ENCODE measurements at regions not wholly inside any gene's neighbourhood (a gene's known extent, or its start where the extent isn't known, plus 50 kb on each side); places are given as distances from the start of the nearest gene placed in this dataset.

- no peaks in the 10 kb centered on the region for H3K4me1 ChIP-seq
- no peaks in the 10 kb centered on the region for H3K27me3 ChIP-seq
- H3K27ac ChIP-seq, result no peak overlapping the region
- DNase-seq, result no peak
- H3K9me3 ChIP-seq, result no peaks in the 10 kb centered on the region
- TF ChIP-seq POLR2A (IDR thresholded peaks at IDR 0.05) (no peak), CTCF (IDR thresholded peaks at IDR 0.05) (no peak)
- no peaks in the 10 kb centered on the region for H3K36me3 ChIP-seq
- no peak overlapping the region for H3K4me3 ChIP-seq
Measured at GRCh38 chr3:112746675-112747280, 99.9 kb downstream of the CD200R1L start.

DNA sequence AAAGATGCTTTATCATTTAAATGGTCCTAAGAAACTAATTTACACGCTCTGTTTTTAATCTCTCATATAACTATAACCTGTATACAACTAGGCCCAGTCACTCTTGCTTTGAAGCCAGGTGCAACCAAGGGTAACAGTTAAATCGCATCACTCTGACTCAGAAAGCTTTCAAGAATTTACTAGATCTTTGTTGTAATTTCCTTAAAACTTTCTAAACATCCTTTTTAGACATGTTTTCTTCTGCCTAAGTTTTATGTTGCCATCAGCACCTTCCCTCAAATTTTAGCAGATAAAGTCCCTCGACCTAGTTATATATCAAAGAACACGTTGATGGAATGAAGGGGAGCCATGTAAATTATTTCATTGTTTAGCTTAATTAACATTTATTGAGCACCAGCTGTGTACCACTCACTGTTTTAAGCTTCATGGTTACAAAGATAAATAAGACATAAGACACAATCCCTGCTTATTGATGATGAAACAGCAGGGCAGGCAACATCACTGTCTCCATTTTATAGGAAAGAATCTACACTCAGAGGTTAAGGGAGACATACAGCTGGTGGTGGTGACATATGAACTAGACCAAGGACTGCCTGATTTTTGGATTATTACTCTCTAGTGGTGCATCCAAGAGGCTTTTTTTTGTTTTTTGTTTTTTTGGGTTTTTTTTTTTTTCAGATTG lies 101.0 kb downstream of the CD200R1L start:
- Histone ChIP-seq H3K9me3 (no peaks in the 10 kb centered on the region), H3K4me1 (no peaks in the 10 kb centered on the region), H3K27me3 (no peaks in the 10 kb centered on the region), H3K4me3 (no peak overlapping the region), H3K36me3 (no peaks in the 10 kb centered on the region), H3K27ac (no peak overlapping the region)
- no peak for DNase-seq
- TF ChIP-seq POLR2A (IDR thresholded peaks at IDR 0.05) (no peak), CTCF (IDR thresholded peaks at IDR 0.05) (no peak)

- DNase-seq, result no peak
- H3K27ac ChIP-seq, result no peak overlapping the region
- TF ChIP-seq POLR2A (IDR thresholded peaks at IDR 0.05) (no peak), CTCF (IDR thresholded peaks at IDR 0.05) (no peak)
Measured at GRCh38 chr3:112744825-112745566, 101.7 kb downstream of the CD200R1L start.

GRCh38 chr3:112744106-112744505 lies 102.6 kb downstream of the CD200R1L start:
- no peaks in the 10 kb centered on the region for H3K36me3 ChIP-seq
- no peaks in the 10 kb centered on the region for H3K9me3 ChIP-seq
- no peak for TF ChIP-seq CTCF (IDR thresholded peaks at IDR 0.05)
- TF ChIP-seq POLR2A (IDR thresholded peaks at IDR 0.05), result no peak
- no peak overlapping the region for H3K27ac ChIP-seq
- no peak overlapping the region for H3K4me3 ChIP-seq
- no peak for DNase-seq
- H3K4me1 ChIP-seq, result no peaks in the 10 kb centered on the region
- H3K27me3 ChIP-seq, result no peaks in the 10 kb centered on the region

More at GRCh38 chr3:112744825-112745566, 101.7 kb downstream of the CD200R1L start:
- H3K9me3 ChIP-seq, result no peaks in the 10 kb centered on the region
- no peaks in the 10 kb centered on the region for H3K36me3 ChIP-seq
- H3K4me3 ChIP-seq, result no peak overlapping the region
- H3K4me1 ChIP-seq, result no peaks in the 10 kb centered on the region
- no peaks in the 10 kb centered on the region for H3K27me3 ChIP-seq

DNA sequence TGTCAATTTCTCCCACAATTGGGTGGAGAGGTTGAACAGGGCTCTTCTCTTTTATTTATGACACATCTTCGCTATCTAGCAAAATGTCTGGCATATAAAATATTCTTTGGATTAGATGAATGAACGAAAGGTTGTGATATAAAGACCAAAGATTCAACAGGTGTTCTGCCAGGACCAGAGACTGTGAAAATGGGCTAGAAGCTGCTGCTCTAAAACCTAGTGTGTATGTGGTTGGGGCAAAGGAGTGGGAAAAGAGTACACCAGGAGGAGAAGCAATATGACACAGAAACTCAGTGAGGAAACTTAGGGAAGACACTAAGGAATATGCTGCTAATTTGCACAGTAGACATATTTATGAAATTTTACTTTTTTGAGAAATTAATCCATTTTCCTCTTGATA lies 102.0 kb upstream of the CCDC80 start:
- no peak overlapping the region for H3K27ac ChIP-seq
- H3K9me3 ChIP-seq, result no peaks in the 10 kb centered on the region
- no peaks in the 10 kb centered on the region for H3K4me1 ChIP-seq
- no peak for DNase-seq
- H3K36me3 ChIP-seq, result no peaks in the 10 kb centered on the region
- TF ChIP-seq POLR2A (IDR thresholded peaks at IDR 0.05) (no peak), CTCF (IDR thresholded peaks at IDR 0.05) (no peak)
- no peaks in the 10 kb centered on the region for H3K27me3 ChIP-seq
- H3K4me3 ChIP-seq, result no peak overlapping the region

Data from Peyer's patch (tissue), 4 donors.